BE2C (cell line): ENCODE measurements at regions not wholly inside any gene's neighbourhood (a gene's known extent, or its start where the extent isn't known, plus 50 kb on each side); places are given as distances from the start of the nearest gene placed in this dataset.

Experiments
- DNase-seq: peaks from one replicate; pipeline ENCODE4 v3.0.0-alpha.2; 2020
- H3K27me3 ChIP-seq: fragments of 250-450 bp; sonication (Bioruptor Pico); 2 replicates; pipeline ENCODE4 v1.5.1; 2020; ENCODE audit warnings: mild to moderate bottlenecking
- H3K36me3 ChIP-seq: fragments of 250-450 bp; sonication (Bioruptor Pico); 2 replicates; pipeline ENCODE4 v1.5.1; 2020; ENCODE audit warnings: mild to moderate bottlenecking
- H3K4me1 ChIP-seq: fragments of 250-450 bp; sonication (Bioruptor Pico); 2 replicates; pipeline ENCODE4 v1.5.1; 2020
- H3K4me3 ChIP-seq: 2 replicates; pipeline ENCODE4 v1.5.1; 2011; ENCODE audit warnings: low read depth, low read length
- H3K9me3 ChIP-seq: fragments of 250-450 bp; sonication (Bioruptor Pico); 2 replicates; pipeline ENCODE4 v1.5.1; 2020
- TF ChIP-seq, protein P1 (sequence below): IDR thresholded peaks from 2 replicates; pipeline ENCODE4 v1.5.1; 2012; ENCODE audit warnings: mild to moderate bottlenecking, low read depth, low read length

DNA sequence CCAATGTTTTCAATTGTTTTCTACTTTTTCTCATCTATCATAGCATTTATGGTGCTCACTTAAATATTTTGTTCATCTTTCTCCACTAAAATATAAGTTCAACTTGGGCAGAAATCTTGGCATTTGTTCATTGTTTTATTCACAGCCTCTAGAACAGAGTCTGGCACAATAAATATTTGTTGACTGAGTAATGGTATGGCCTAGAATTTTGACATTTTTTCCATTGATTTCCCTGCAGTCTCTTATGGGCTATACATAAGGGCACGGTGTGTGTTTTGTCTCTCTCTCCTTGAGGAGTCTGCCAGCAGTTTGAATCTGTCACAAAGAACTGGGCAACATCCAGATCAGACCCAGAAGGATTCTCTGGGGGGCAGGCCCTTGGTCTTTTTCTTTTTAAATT is 379.7 kb downstream of the TMEM38B start:
- TF ChIP-seq, protein P1, sequence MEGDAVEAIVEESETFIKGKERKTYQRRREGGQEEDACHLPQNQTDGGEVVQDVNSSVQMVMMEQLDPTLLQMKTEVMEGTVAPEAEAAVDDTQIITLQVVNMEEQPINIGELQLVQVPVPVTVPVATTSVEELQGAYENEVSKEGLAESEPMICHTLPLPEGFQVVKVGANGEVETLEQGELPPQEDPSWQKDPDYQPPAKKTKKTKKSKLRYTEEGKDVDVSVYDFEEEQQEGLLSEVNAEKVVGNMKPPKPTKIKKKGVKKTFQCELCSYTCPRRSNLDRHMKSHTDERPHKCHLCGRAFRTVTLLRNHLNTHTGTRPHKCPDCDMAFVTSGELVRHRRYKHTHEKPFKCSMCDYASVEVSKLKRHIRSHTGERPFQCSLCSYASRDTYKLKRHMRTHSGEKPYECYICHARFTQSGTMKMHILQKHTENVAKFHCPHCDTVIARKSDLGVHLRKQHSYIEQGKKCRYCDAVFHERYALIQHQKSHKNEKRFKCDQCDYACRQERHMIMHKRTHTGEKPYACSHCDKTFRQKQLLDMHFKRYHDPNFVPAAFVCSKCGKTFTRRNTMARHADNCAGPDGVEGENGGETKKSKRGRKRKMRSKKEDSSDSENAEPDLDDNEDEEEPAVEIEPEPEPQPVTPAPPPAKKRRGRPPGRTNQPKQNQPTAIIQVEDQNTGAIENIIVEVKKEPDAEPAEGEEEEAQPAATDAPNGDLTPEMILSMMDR: no peak
- no peaks in the 10 kb centered on the region for H3K4me1 ChIP-seq
- no peaks in the 10 kb centered on the region for H3K27me3 ChIP-seq
- H3K4me3 ChIP-seq: no peak overlapping the region
- no peaks in the 10 kb centered on the region for H3K36me3 ChIP-seq
- DNase-seq: no peak
- H3K9me3 ChIP-seq: no peaks in the 10 kb centered on the region

DNA sequence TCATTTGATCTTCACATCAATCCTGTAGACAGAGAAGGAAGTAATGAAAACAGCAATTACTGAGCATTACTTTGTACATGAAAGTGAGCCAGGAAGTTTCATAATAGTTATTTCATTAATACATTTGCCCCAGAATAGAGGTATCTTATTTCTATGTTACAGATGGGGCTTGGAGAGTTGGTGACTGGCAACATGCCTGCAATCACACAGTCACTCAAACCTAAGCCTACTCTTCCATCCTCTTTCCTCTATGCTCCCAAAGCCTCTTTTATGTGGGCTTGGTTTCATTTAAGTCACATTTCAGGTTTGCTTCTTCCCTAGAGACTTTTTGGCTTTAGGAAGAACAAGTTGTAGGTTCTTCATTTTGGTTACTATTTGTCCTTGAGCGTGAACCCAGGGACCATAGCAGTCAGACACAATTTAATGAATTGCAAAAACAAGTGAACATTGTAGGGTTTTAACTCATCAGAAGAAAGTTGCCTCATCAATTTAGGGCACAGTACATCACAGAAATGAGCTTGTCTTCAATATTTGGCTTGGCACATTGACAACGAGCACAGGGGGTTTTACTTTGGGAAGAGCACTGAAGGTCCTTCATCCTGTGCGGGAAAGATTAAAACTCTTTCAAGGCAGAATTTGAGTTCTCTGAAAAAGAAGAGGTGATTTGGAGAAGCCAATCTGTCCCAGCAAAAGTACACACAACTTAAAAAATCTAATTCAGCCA is 381.1 kb downstream of the TMEM38B start:
- TF ChIP-seq, protein P1: no peak
- no peak for DNase-seq
- no peaks in the 10 kb centered on the region for H3K9me3 ChIP-seq
- H3K36me3 ChIP-seq: no peaks in the 10 kb centered on the region
- H3K4me3 ChIP-seq: no peak overlapping the region
- no peaks in the 10 kb centered on the region for H3K4me1 ChIP-seq
- no peaks in the 10 kb centered on the region for H3K27me3 ChIP-seq

DNA sequence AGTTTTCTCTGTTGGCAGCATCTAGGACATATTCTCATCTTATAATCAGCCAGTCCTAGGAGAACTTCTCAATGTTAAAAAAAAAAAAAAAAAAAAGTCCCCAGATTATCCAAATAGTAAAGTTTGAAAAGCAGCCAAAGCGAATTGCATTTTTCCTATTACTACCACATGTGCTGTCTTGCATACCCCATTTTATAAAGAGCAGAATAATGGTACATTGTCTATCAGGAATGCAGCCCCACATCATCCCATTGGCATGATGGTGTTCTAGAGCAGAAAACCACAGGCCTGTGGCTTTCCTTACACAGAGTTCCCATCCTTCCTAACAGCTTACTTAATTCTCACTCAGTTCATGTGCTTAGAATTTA is 381.6 kb downstream of the TMEM38B start:
- TF ChIP-seq, protein P1: no peak
- DNase-seq: no peak

DNA sequence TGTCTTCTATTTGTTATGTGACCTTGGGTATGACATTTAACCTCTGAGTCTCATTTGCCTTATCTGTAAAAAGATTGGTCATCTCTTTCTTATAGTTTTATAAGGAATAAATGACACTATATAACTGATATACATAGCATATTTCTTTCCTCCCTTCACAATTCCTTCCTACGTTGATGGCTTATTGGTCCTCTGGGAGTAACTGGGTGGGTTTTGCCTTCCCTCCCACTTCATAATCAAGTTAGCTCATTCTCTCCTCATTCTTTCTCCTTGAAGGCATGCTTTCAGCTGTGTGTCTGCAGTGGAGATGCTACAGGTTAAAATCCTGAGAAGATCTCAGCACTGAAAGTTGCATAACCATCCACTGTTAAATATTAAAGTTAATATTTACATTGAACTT is 382.4 kb downstream of the TMEM38B start:
- Histone ChIP-seq H3K27me3 (no peaks in the 10 kb centered on the region), H3K4me1 (no peaks in the 10 kb centered on the region), H3K9me3 (no peaks in the 10 kb centered on the region), H3K36me3 (no peaks in the 10 kb centered on the region), H3K4me3 (no peak overlapping the region)
- TF ChIP-seq, protein P1: no peak
- no peak for DNase-seq

More for the DNA sequence above, 381.6 kb downstream of the TMEM38B start:
- no peak overlapping the region for H3K4me3 ChIP-seq
- H3K9me3 ChIP-seq: no peaks in the 10 kb centered on the region
- no peaks in the 10 kb centered on the region for H3K4me1 ChIP-seq
- no peaks in the 10 kb centered on the region for H3K27me3 ChIP-seq
- H3K36me3 ChIP-seq: no peaks in the 10 kb centered on the region

DNA sequence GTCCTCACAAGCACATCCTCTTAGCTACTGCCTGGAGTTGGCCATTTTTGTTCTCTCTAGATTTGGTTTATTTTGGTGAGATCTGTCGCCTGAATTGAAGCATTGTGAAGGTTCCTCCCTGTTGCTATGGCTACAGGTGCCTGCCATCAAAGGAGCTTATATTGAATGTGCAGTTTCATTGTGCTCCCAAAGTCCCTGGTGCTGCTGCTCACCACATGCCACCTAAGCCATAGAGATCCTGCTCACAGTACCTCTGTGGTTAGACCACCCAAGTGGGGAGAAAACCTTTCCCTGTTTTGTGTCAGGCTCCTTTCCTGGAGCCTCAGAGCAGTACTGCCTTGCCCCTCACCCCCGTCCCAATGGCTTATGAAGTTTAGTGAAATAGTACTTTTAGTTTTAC is 383.4 kb downstream of the TMEM38B start:
- H3K4me3 ChIP-seq: no peak overlapping the region
- no peaks in the 10 kb centered on the region for H3K9me3 ChIP-seq
- DNase-seq: no peak
- no peaks in the 10 kb centered on the region for H3K27me3 ChIP-seq
- TF ChIP-seq, protein P1: no peak
- H3K36me3 ChIP-seq: no peaks in the 10 kb centered on the region
- H3K4me1 ChIP-seq: no peaks in the 10 kb centered on the region

DNA sequence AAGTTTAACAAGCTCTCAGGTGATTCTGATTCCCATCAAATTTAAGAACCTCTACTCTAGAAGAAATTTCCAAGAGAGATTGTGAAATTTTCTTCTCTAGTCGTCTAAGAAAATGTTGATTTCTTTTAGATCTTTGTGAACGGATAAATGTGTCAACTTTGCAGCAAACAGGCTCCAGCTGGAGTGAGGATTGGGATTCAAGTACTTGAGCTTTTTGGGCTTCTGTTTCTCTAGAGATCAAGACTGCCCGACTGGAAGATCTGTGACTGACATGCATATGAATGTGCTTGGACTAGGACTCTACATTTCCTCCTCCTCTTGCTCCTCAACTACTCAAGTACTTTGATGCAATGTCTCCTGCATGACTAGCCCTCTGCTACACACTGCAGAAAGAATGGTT is 388.3 kb downstream of the TMEM38B start:
- no peak for DNase-seq
- Histone ChIP-seq H3K4me3 (no peak overlapping the region), H3K9me3 (no peaks in the 10 kb centered on the region), H3K36me3 (no peaks in the 10 kb centered on the region), H3K4me1 (no peaks in the 10 kb centered on the region), H3K27me3 (no peaks in the 10 kb centered on the region)
- TF ChIP-seq, protein P1: no peak
